GM12891 (cell line): ENCODE measurements at regions not wholly inside any gene's neighbourhood (a gene's known extent, or its start where the extent isn't known, plus 50 kb on each side); places are given as distances from the start of the nearest gene placed in this dataset.

Source experiments
- PAX5 ChIP-seq: IDR thresholded peaks from 2 replicates; pipeline ENCODE4 v1.6.1; 2011; ENCODE audit warnings: low read length, moderate library complexity, mild to moderate bottlenecking; ENCODE audit not compliant: insufficient read depth, severe bottlenecking
- POLR2A ChIP-seq: IDR thresholded peaks from 2 replicates; pipeline ENCODE4 v1.6.1; 2011; ENCODE audit warnings: low read depth, low read length, control low read depth
- POLR2AphosphoS5 ChIP-seq: IDR thresholded peaks from 2 replicates; pipeline ENCODE4 v1.6.1; 2011; ENCODE audit warnings: low read depth, low read length, control low read depth
- POU2F2 ChIP-seq: IDR thresholded peaks from 2 replicates; pipeline ENCODE4 v1.6.1; 2011; ENCODE audit warnings: low read depth, mild to moderate bottlenecking, control low read depth, low read length, moderate library complexity
- SPI1 ChIP-seq: IDR thresholded peaks from 2 replicates; pipeline ENCODE4 v1.6.1; 2011; ENCODE audit warnings: low read depth, low read length, control low read depth
- TAF1 ChIP-seq: IDR thresholded peaks from 2 replicates; pipeline ENCODE4 v1.6.1; 2011; ENCODE audit warnings: low read depth, low read length, control low read depth

- TF ChIP-seq POLR2AphosphoS5 (no peak), PAX5 (no peak), POLR2A (no peak), TAF1 (no peak), SPI1 (no peak), POU2F2 (no peak)
Observed at GRCh38 chr14:41280745-41281144, 325.9 kb upstream of the LRFN5 start.
